ENCODE measurements at regions not wholly inside any gene's neighbourhood (a gene's known extent, or its start where the extent isn't known, plus 50 kb on each side); places are given as distances from the start of the nearest gene placed in this dataset.

DNA sequence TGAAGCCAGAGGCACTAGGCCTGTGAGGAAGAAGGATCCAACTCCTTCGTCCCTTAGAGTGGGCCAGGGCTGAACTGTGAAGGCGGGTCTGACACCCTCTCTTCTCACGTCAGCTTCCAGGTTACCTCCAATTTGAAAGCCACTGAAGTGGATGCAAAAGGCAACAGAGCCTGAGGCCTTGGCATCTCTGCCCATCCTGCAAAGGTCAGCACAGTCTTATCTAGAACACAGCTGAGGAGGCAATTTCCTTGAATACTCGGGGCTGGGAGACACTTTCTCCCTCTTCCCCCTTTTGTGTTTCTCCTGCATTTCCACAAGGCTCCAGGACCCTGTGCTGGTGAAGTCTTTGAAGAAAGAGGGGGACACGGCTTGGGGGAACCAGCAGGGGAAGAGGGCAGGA is 91.6 kb upstream of the PAX6 start:
- Mint-ChIP-seq H3K4me3 (no peak overlapping the region), H3K27ac (no peak overlapping the region), H3K27me3 (peaks cover 1 to 51% (median 32%) of the 10 kb centered on the region in 5 donors), H3K9me3 (peaks cover 0 to 12% (median 5%) of the 10 kb centered on the region in 11 donors), H3K4me1 (no peaks in the 10 kb centered on the region), H3K36me3 (no peaks in the 10 kb centered on the region)
- H3K36me3 ChIP-seq (ENCODE audit: control insufficient read depth in 2 of 3, insufficient read depth in 3 of 3, low read length in 3 of 3) = no peaks in the 10 kb centered on the region
- DNase-seq (no peak), ATAC-seq (no peak)
- H3K27me3 ChIP-seq (ENCODE audit: control insufficient read depth in 2 of 2, insufficient read depth in 2 of 2, low read length in 2 of 2) = no peaks in the 10 kb centered on the region
- H3K27ac ChIP-seq (ENCODE audit: low read depth, low read length) = no peak overlapping the region
- no peaks in the 10 kb centered on the region for H3K4me1 ChIP-seq (ENCODE audit: control insufficient read depth in 2 of 2, insufficient read depth in 2 of 2, low read length in 2 of 2)
- intact Hi-C loops (cut with micrococcal nuclease) = no loop called here
- H3K4me3 ChIP-seq (ENCODE audit: low read length) = no peak overlapping the region
- ChIA-PET POLR2A (no interaction called here), CTCF (no interaction called here)
- H3K9me3 ChIP-seq (ENCODE audit: control insufficient read depth in 2 of 3, low read length in 3 of 3) = no peaks in the 10 kb centered on the region

DNA sequence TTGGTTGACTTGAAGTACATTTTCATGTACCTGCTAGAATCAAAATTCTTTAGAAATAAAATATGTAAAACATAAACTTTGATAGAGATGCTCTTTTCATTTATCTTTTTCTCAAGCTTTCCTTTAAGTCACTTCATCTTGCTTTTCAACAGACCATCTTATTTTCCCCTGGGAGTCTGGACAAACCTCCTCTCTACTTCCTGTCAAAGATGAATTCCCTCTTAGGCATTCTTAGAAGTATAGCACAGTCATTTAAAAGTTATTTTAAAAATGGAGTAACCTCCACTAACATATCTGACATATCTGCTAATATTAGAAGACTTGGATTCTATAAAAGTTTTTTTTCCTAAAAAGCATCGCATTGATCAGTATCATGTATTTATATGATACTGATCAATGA is 84.8 kb upstream of the PAX6 start:
- peaks cover 3 to 51% (median 33%) of the 10 kb centered on the region in 5 donors for H3K27me3 Mint-ChIP-seq
- CTCF ChIA-PET = no interaction called here
- DNase-seq (no peak), ATAC-seq (no peak)
- Histone ChIP-seq H3K9me3 (ENCODE audit: control insufficient read depth in 2 of 3, low read length in 3 of 3) (no peaks in the 10 kb centered on the region), H3K4me3 (ENCODE audit: low read length) (no peak overlapping the region), H3K27ac (ENCODE audit: low read depth, low read length) (no peak overlapping the region), H3K36me3 (ENCODE audit: control insufficient read depth in 2 of 3, insufficient read depth in 3 of 3, low read length in 3 of 3) (no peaks in the 10 kb centered on the region), H3K27me3 (ENCODE audit: control insufficient read depth in 2 of 2, insufficient read depth in 2 of 2, low read length in 2 of 2) (no peaks in the 10 kb centered on the region), H3K4me1 (ENCODE audit: control insufficient read depth in 2 of 2, insufficient read depth in 2 of 2, low read length in 2 of 2) (no peaks in the 10 kb centered on the region)
- no peak overlapping the region for H3K4me3 Mint-ChIP-seq
- no peaks in the 10 kb centered on the region for H3K36me3 Mint-ChIP-seq
- POLR2A ChIA-PET = no interaction called here
- no peaks in the 10 kb centered on the region for H3K4me1 Mint-ChIP-seq
- peaks cover 0 to 7% (median 3%) of the 10 kb centered on the region in 11 donors for H3K9me3 Mint-ChIP-seq
- no peak overlapping the region for H3K27ac Mint-ChIP-seq
- intact Hi-C loops (cut with micrococcal nuclease) = no loop called here

DNA sequence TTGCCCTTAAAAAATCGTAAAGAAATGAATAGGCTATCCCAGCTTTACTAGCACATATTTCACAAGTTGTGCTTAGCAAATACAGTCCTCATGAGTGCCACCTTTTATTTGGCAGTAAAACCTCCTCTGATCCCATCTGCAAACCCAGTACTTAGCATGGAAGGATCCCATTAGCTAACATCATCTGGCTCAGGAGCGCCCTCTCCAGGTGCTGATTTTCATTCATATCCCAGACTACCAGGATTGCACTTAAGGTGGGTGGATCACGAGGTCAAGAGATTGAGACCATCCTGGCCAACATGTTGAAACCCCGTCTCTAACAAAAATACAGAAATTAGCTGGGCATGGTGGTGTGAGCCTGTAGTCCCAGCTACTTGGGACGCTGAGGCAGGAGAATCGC is 76.1 kb upstream of the PAX6 start:
- no peak overlapping the region for H3K27ac ChIP-seq (ENCODE audit: low read depth, low read length)
- H3K9me3 ChIP-seq (ENCODE audit: control insufficient read depth in 2 of 3, low read length in 3 of 3) = no peaks in the 10 kb centered on the region
- H3K27me3 Mint-ChIP-seq = peaks cover 2 to 44% (median 27%) of the 10 kb centered on the region in 5 donors
- no peak overlapping the region for H3K27ac Mint-ChIP-seq
- intact Hi-C loops (cut with micrococcal nuclease) = no loop called here
- H3K4me1 Mint-ChIP-seq = no peaks in the 10 kb centered on the region
- no peaks in the 10 kb centered on the region for H3K9me3 Mint-ChIP-seq
- ATAC-seq = no peak
- H3K36me3 ChIP-seq (ENCODE audit: control insufficient read depth in 2 of 3, insufficient read depth in 3 of 3, low read length in 3 of 3) = no peaks in the 10 kb centered on the region
- ChIA-PET CTCF (no interaction called here), POLR2A (no interaction called here)
- H3K4me3 ChIP-seq (ENCODE audit: low read length) = no peak overlapping the region
- H3K4me3 Mint-ChIP-seq = no peak overlapping the region
- no peaks in the 10 kb centered on the region for H3K36me3 Mint-ChIP-seq
- DNase-seq = no peak
- H3K27me3 ChIP-seq (ENCODE audit: control insufficient read depth in 2 of 2, insufficient read depth in 2 of 2, low read length in 2 of 2) = no peaks in the 10 kb centered on the region
- no peaks in the 10 kb centered on the region for H3K4me1 ChIP-seq (ENCODE audit: control insufficient read depth in 2 of 2, insufficient read depth in 2 of 2, low read length in 2 of 2)

DNA sequence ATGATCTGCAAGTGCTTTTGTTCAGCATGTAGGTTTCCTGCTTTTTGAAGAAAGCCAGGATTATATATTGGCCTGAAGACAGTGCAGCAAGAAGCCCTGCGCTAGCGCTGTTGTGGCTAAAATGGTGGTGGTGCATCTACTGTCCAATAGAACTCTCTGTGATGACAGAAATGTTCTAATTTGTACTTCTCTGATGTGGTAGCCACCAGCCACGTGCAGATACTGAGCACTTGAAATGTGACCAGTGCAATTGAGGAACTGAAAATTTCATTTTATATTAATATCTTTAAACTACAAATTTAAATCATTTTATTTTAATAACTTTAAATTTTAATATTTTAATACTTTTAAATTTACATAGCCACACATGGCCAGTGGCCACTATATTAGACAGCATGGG is 73.0 kb upstream of the PAX6 start:
- Mint-ChIP-seq H3K27me3 (peaks cover 2 to 38% (median 34%) of the 10 kb centered on the region in 5 donors), H3K27ac (no peak overlapping the region), H3K4me3 (no peak overlapping the region), H3K4me1 (no peaks in the 10 kb centered on the region), H3K36me3 (no peaks in the 10 kb centered on the region), H3K9me3 (no peaks in the 10 kb centered on the region)
- intact Hi-C loops (cut with micrococcal nuclease) = no loop called here
- Histone ChIP-seq H3K4me3 (ENCODE audit: low read length) (no peak overlapping the region), H3K4me1 (ENCODE audit: control insufficient read depth in 2 of 2, insufficient read depth in 2 of 2, low read length in 2 of 2) (no peaks in the 10 kb centered on the region), H3K27ac (ENCODE audit: low read depth, low read length) (no peak overlapping the region), H3K36me3 (ENCODE audit: control insufficient read depth in 2 of 3, insufficient read depth in 3 of 3, low read length in 3 of 3) (no peaks in the 10 kb centered on the region), H3K27me3 (ENCODE audit: control insufficient read depth in 2 of 2, insufficient read depth in 2 of 2, low read length in 2 of 2) (no peaks in the 10 kb centered on the region), H3K9me3 (ENCODE audit: control insufficient read depth in 2 of 3, low read length in 3 of 3) (no peaks in the 10 kb centered on the region)
- ATAC-seq (no peak), DNase-seq (no peak)
- POLR2A ChIA-PET = no interaction called here
- CTCF ChIA-PET = no interaction called here

DNA sequence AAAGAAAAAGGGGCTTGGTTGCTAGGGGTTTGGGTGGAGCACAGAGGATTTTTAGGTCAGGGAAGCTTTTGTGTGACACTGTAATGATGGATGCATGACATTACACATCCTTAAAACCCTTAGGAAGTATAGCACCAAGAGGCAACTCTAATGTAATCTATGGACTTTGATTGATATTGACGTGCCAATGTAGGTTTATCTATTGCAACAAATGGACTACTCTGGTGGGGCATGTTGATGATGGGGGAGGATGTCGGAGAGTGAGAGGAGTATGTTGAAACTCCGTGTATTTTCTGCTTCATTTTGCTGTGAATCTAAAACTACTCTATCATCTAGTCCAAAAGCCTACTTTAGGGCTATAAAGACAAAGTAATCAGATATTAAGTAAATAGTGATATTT is 72.3 kb upstream of the PAX6 start:
- Histone ChIP-seq H3K36me3 (ENCODE audit: control insufficient read depth in 2 of 3, insufficient read depth in 3 of 3, low read length in 3 of 3) (no peaks in the 10 kb centered on the region), H3K9me3 (ENCODE audit: control insufficient read depth in 2 of 3, low read length in 3 of 3) (no peaks in the 10 kb centered on the region), H3K4me1 (ENCODE audit: control insufficient read depth in 2 of 2, insufficient read depth in 2 of 2, low read length in 2 of 2) (no peaks in the 10 kb centered on the region), H3K27me3 (ENCODE audit: control insufficient read depth in 2 of 2, insufficient read depth in 2 of 2, low read length in 2 of 2) (no peaks in the 10 kb centered on the region), H3K4me3 (ENCODE audit: low read length) (no peak overlapping the region), H3K27ac (ENCODE audit: low read depth, low read length) (no peak overlapping the region)
- ATAC-seq = no peak
- H3K27me3 Mint-ChIP-seq = peaks cover under 1 to 41% (median 34%) of the 10 kb centered on the region in 5 donors
- CTCF ChIA-PET = no interaction called here
- no peaks in the 10 kb centered on the region for H3K9me3 Mint-ChIP-seq
- H3K4me3 Mint-ChIP-seq = no peak overlapping the region
- DNase-seq = no peak
- POLR2A ChIA-PET = no interaction called here
- H3K36me3 Mint-ChIP-seq = no peaks in the 10 kb centered on the region
- intact Hi-C loops (cut with micrococcal nuclease) = no loop called here
- no peaks in the 10 kb centered on the region for H3K4me1 Mint-ChIP-seq
- H3K27ac Mint-ChIP-seq = no peak overlapping the region

DNA sequence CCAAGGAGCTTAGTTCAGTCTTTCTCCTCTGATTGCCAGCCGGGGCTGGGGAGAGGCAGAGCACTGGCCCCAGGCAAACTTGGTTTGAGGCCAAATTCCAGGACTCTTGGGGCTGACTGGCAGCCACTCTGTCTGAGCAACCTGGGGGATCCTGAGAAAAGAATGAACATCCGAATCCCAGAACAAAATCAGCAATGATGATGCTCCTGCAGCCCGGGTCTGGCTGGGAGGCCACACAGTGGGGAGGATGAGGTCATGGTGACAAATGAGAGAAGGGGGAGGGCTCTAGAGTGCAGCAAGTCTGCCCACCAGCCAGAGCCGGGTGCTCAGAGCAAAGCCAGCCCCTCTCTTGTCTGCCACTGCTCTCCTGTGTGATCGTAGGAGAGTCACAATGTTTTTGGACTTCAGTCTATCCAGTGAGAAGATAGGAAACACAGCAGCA is 71.8 kb upstream of the PAX6 start:
- Mint-ChIP-seq H3K4me1 (no peaks in the 10 kb centered on the region), H3K9me3 (no peaks in the 10 kb centered on the region), H3K27me3 (peaks cover 0 to 40% (median 34%) of the 10 kb centered on the region in 5 donors), H3K4me3 (no peak overlapping the region), H3K27ac (no peak overlapping the region), H3K36me3 (no peaks in the 10 kb centered on the region)
- Histone ChIP-seq H3K9me3 (ENCODE audit: control insufficient read depth in 2 of 3, low read length in 3 of 3) (no peaks in the 10 kb centered on the region), H3K27me3 (ENCODE audit: control insufficient read depth in 2 of 2, insufficient read depth in 2 of 2, low read length in 2 of 2) (no peaks in the 10 kb centered on the region), H3K36me3 (ENCODE audit: control insufficient read depth in 2 of 3, insufficient read depth in 3 of 3, low read length in 3 of 3) (no peaks in the 10 kb centered on the region), H3K27ac (ENCODE audit: low read depth, low read length) (no peak overlapping the region), H3K4me3 (ENCODE audit: low read length) (no peak overlapping the region), H3K4me1 (ENCODE audit: control insufficient read depth in 2 of 2, insufficient read depth in 2 of 2, low read length in 2 of 2) (no peaks in the 10 kb centered on the region)
- ATAC-seq (no peak), DNase-seq (no peak)
- CTCF ChIA-PET = no interaction called here
- intact Hi-C loops (cut with micrococcal nuclease) = no loop called here
- POLR2A ChIA-PET = no interaction called here

DNA sequence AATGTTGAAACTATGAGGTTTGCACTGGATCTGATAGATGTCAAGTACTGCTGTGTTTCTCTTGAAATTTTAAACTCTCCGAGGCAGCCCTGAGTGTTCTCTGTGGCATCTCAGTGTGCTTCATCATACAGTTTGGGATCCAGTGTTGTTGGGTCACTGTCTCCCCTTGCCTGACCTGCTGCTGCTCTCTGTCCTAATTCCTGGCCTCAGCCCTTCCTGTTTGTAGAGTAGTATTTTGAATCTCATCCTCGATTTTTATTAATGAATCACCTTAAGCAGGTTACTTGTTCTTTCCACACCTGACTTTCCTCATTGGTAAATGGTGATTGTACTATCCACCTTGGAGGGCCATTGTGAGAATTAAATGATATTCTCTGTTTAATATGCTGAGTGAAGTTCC is 70.7 kb upstream of the PAX6 start:
- CTCF ChIA-PET = no interaction called here

More for the DNA sequence above, 70.7 kb upstream of the PAX6 start:
- POLR2A ChIA-PET = no interaction called here
- Mint-ChIP-seq H3K27ac (no peak overlapping the region), H3K36me3 (no peaks in the 10 kb centered on the region), H3K4me1 (no peaks in the 10 kb centered on the region), H3K27me3 (peaks cover 4 to 46% (median 40%) of the 10 kb centered on the region in 5 donors), H3K4me3 (no peak overlapping the region), H3K9me3 (no peaks in the 10 kb centered on the region)
- intact Hi-C loops (cut with micrococcal nuclease) = no loop called here
- Histone ChIP-seq H3K36me3 (ENCODE audit: control insufficient read depth in 2 of 3, insufficient read depth in 3 of 3, low read length in 3 of 3) (no peaks in the 10 kb centered on the region), H3K4me3 (ENCODE audit: low read length) (no peak overlapping the region), H3K9me3 (ENCODE audit: control insufficient read depth in 2 of 3, low read length in 3 of 3) (no peaks in the 10 kb centered on the region), H3K27ac (ENCODE audit: low read depth, low read length) (no peak overlapping the region), H3K4me1 (ENCODE audit: control insufficient read depth in 2 of 2, insufficient read depth in 2 of 2, low read length in 2 of 2) (no peaks in the 10 kb centered on the region), H3K27me3 (ENCODE audit: control insufficient read depth in 2 of 2, insufficient read depth in 2 of 2, low read length in 2 of 2) (no peaks in the 10 kb centered on the region)
- ATAC-seq = no peak
- no peak for DNase-seq
